Prostate gland (tissue), 2 donors: ENCODE measurements at regions not wholly inside any gene's neighbourhood (a gene's known extent, or its start where the extent isn't known, plus 50 kb on each side); places are given as distances from the start of the nearest gene placed in this dataset.

Experiments used
- DNase-seq: peaks from one replicate; pipeline ENCODE4 v3.0.0-alpha.2; 2019; ENCODE audit warnings: low spot score
- H3K27ac ChIP-seq, 2 donors: fragments of 200-600 bp; sonication (generic); 2 replicates each; pipeline ENCODE4 v1.5.1; 2017 to 2019
- H3K27me3 ChIP-seq: fragments of 200-600 bp; sonication (generic); replicated peaks from 2 replicates; pipeline ENCODE4 v1.5.1; 2019; ENCODE audit not compliant: insufficient read depth
- H3K36me3 ChIP-seq, 2 donors: fragments of 200-600 bp; sonication (generic); 1 replicate in 1 of 2; 2 replicates in 1 of 2; pipeline versions ENCODE4 v1.5.1 to v1.8.1; 2017 to 2019
- H3K4me1 ChIP-seq: fragments of 200-600 bp; sonication (generic); replicated peaks from 2 replicates; pipeline ENCODE4 v1.5.1; 2019
- H3K4me3 ChIP-seq, 2 donors: fragments of 200-600 bp; sonication (generic); 2 replicates each; pipeline ENCODE4 v1.5.1; 2017 to 2019
- H3K9me3 ChIP-seq: fragments of 200-600 bp; sonication (generic); 2 replicates; pipeline ENCODE4 v1.5.1; 2017
- CTCF ChIP-seq, 4 experiments: fragments of 200-600 bp in 2 of 4; fragments of 450-650 bp in 2 of 4; sonication (generic) in 2 of 4; IDR thresholded peaks; 1 replicate in 3 of 4; 2 replicates in 1 of 4; pipeline ENCODE4 v1.5.1; 2016 to 2019; ENCODE audit warnings: antibody characterized with exemption in 4 of 4, mild to moderate bottlenecking in 2 of 4, moderate library complexity in 2 of 4
- POLR2A ChIP-seq: fragments of 450-650 bp; IDR thresholded peaks from one replicate; pipeline ENCODE4 v1.6.1; 2016; ENCODE audit warnings: antibody characterized with exemption, mild to moderate bottlenecking
- POLR2AphosphoS5 ChIP-seq: sonication (generic); formaldehyde crosslinking; IDR thresholded peaks from one replicate; pipeline ENCODE4 v1.6.1; 2017; ENCODE audit warnings: antibody characterized with exemption
- WGBS: methylation state at CpG from one replicate; pipeline ENCODE4 v1.1.5; 2018; 5-methylcytosine and 5-hydroxymethylcytosine counted together
- intact Hi-C: fragments of 100-400 bp; cut with DNase I; formaldehyde crosslinking; loops from one replicate; pipeline ENCODE4 v1.14.2; 2022

GRCh38 chr5:63820577-63820976 is 141.7 kb downstream of the HTR1A start:
- no peak for TF ChIP-seq CTCF (IDR thresholded peaks at IDR 0.05)
- no peak for TF ChIP-seq POLR2A
- TF ChIP-seq POLR2AphosphoS5 = no peak
- intact Hi-C loops = no loop called here

GRCh38 chr5:63812693-63813092 is 149.6 kb downstream of the HTR1A start:
- TF ChIP-seq POLR2AphosphoS5 (no peak), CTCF (IDR thresholded peaks at IDR 0.05) (no peak), POLR2A (no peak)
- WGBS = 86% methylated on average over 3 of the region's 3 CpGs
- H3K27ac ChIP-seq = no peak overlapping the region

More at GRCh38 chr5:63820577-63820976, 141.7 kb downstream of the HTR1A start:
- H3K4me1 ChIP-seq = no peaks in the 10 kb centered on the region
- H3K4me3 ChIP-seq = no peak overlapping the region
- no peak for DNase-seq
- H3K27me3 ChIP-seq = no peaks in the 10 kb centered on the region
- no peaks in the 10 kb centered on the region for H3K36me3 ChIP-seq
- H3K9me3 ChIP-seq = no peaks in the 10 kb centered on the region
- WGBS = 29% methylated on average over 3 of the region's 3 CpGs
- H3K27ac ChIP-seq = no peak overlapping the region

GRCh38 chr5:63811961-63812360 is 150.3 kb downstream of the HTR1A start:
- no peaks in the 10 kb centered on the region for H3K36me3 ChIP-seq
- H3K9me3 ChIP-seq = no peaks in the 10 kb centered on the region
- H3K27me3 ChIP-seq = no peaks in the 10 kb centered on the region
- intact Hi-C loops = no loop called here
- H3K4me1 ChIP-seq = no peaks in the 10 kb centered on the region
- H3K27ac ChIP-seq = no peak overlapping the region
- no peak for DNase-seq
- TF ChIP-seq POLR2A = no peak
- no peak for TF ChIP-seq POLR2AphosphoS5
- TF ChIP-seq CTCF (IDR thresholded peaks at IDR 0.05) = no peak
- WGBS = 83% methylated on average over 2 of the region's 2 CpGs
- no peak overlapping the region for H3K4me3 ChIP-seq

More at GRCh38 chr5:63812693-63813092, 149.6 kb downstream of the HTR1A start:
- Histone ChIP-seq H3K36me3 (no peaks in the 10 kb centered on the region), H3K9me3 (no peaks in the 10 kb centered on the region), H3K4me1 (no peaks in the 10 kb centered on the region), H3K27me3 (no peaks in the 10 kb centered on the region), H3K4me3 (no peak overlapping the region)
- no peak for DNase-seq
- intact Hi-C loops = no loop called here

- H3K27ac ChIP-seq = no peak overlapping the region
- no peaks in the 10 kb centered on the region for H3K27me3 ChIP-seq
- H3K4me3 ChIP-seq = no peak overlapping the region
- intact Hi-C loops = no loop called here
- no peaks in the 10 kb centered on the region for H3K4me1 ChIP-seq
- WGBS = 88% methylated on average over 2 of the region's 2 CpGs
- no peaks in the 10 kb centered on the region for H3K9me3 ChIP-seq
- H3K36me3 ChIP-seq = no peaks in the 10 kb centered on the region
- TF ChIP-seq POLR2A (no peak), CTCF (IDR thresholded peaks at IDR 0.05) (no peak), POLR2AphosphoS5 (no peak)
- DNase-seq = no peak
Measured at GRCh38 chr5:63811286-63811685, 151.0 kb downstream of the HTR1A start.

GRCh38 chr5:63805151-63805550 is 157.1 kb downstream of the HTR1A start:
- no peak overlapping the region for H3K27ac ChIP-seq
- no peaks in the 10 kb centered on the region for H3K4me1 ChIP-seq
- H3K36me3 ChIP-seq = no peaks in the 10 kb centered on the region
- no peaks in the 10 kb centered on the region for H3K9me3 ChIP-seq
- H3K4me3 ChIP-seq = no peak overlapping the region
- intact Hi-C loops = no loop called here
- DNase-seq = no peak
- TF ChIP-seq POLR2AphosphoS5 (no peak), CTCF (IDR thresholded peaks at IDR 0.05) (no peak), POLR2A (no peak)
- H3K27me3 ChIP-seq = no peaks in the 10 kb centered on the region
- WGBS = 75% methylated on average over 1 of the region's 1 CpG
